H1 (cell line): ENCODE measurements at regions not wholly inside any gene's neighbourhood (a gene's known extent, or its start where the extent isn't known, plus 50 kb on each side); places are given as distances from the start of the nearest gene placed in this dataset.

Experiments used
- TF ChIP-seq, protein P1 (sequence below): IDR thresholded peaks from 2 replicates; pipeline ENCODE4 v1.6.1; 2011; ENCODE audit warnings: low read length, improper control_type of control experiment

DNA sequence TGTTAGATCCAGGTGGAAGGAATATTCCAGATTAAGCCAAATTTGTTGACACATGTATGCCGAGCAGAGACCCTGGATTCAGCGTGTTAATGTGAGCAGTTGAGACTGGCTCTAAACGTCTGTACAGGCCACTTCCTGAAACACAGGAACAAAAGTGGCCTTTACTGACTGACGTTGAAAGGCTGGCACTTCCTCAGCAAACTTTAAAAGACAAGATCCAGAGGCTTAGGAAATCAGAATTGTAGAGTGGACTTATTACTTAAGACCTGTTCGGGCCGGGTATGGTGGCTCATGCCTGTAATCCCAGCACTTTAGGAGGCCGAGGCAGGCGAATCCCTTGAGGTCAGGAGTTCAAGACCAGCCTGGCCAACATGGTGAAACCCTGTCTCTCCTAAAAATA lies 125.7 kb upstream of the ARID1B start (continued):
- TF ChIP-seq, protein P1, sequence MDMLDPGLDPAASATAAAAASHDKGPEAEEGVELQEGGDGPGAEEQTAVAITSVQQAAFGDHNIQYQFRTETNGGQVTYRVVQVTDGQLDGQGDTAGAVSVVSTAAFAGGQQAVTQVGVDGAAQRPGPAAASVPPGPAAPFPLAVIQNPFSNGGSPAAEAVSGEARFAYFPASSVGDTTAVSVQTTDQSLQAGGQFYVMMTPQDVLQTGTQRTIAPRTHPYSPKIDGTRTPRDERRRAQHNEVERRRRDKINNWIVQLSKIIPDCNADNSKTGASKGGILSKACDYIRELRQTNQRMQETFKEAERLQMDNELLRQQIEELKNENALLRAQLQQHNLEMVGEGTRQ = no peak
